ENCODE measurements at regions not wholly inside any gene's neighbourhood (a gene's known extent, or its start where the extent isn't known, plus 50 kb on each side); places are given as distances from the start of the nearest gene placed in this dataset.

- H3K27me3 Mint-ChIP-seq = peaks cover 13% of the 10 kb centered on the region
- H3K4me1 Mint-ChIP-seq (ENCODE audit: low read depth) = peaks cover 13% of the 10 kb centered on the region
- POLR2A ChIA-PET = no interaction called here
- no peak overlapping the region for H3K4me3 Mint-ChIP-seq
- CTCF ChIA-PET = interaction anchor here (0.6 to 2.3 kb wide), 45 partner anchors 8 to 669 kb away, joined by 3 to 62 read pairs (median 4); no protein-coding TSS in a partner anchor
- peak; percentile 99 for TF ChIP-seq CTCF (IDR thresholded peaks at IDR 0.05)
- DNase-seq = peak; percentile 89
- no peaks in the 10 kb centered on the region for H3K36me3 Mint-ChIP-seq (ENCODE audit: low read depth)
- ATAC-seq = peak; percentile 80
- no peaks in the 10 kb centered on the region for H3K9me3 Mint-ChIP-seq
- no peak overlapping the region for H3K27ac Mint-ChIP-seq
- intact Hi-C loops (cut with micrococcal nuclease) = loop anchor here (1.0 to 5.0 kb wide), 2 partner anchors 98 to 235 kb away; no protein-coding TSS in a partner anchor
Measured at GRCh38 chr1:181424786-181425403, 58.4 kb upstream of the CACNA1E start.

- intact Hi-C loops (cut with micrococcal nuclease) = loop anchor here (1.0 kb wide), 1 partner anchor 235 kb away; no protein-coding TSS in a partner anchor
- TF ChIP-seq CTCF (IDR thresholded peaks at IDR 0.05) = no peak
- no peak overlapping the region for H3K4me3 Mint-ChIP-seq
- H3K4me1 Mint-ChIP-seq (ENCODE audit: low read depth) = peaks cover 13% of the 10 kb centered on the region
- POLR2A ChIA-PET = interaction anchor here (0.7 kb wide), 1 partner anchor 109 kb away, joined by 4 read pairs; no protein-coding TSS in a partner anchor
- peaks cover 13% of the 10 kb centered on the region for H3K27me3 Mint-ChIP-seq
- no peak overlapping the region for H3K27ac Mint-ChIP-seq
- H3K36me3 Mint-ChIP-seq (ENCODE audit: low read depth) = no peaks in the 10 kb centered on the region
- ATAC-seq (no peak), DNase-seq (no peak)
- CTCF ChIA-PET = interaction anchor here (0.7 to 2.3 kb wide), 39 partner anchors 9 to 466 kb away, joined by 3 to 62 read pairs (median 4); no protein-coding TSS in a partner anchor
- H3K9me3 Mint-ChIP-seq = no peaks in the 10 kb centered on the region
Measured at GRCh38 chr1:181425566-181425965, 57.8 kb upstream of the CACNA1E start.

- ChIA-PET CTCF (interaction anchor here (3.4 kb wide), 1 partner anchor 240 kb away, joined by 24 read pairs; no protein-coding TSS in a partner anchor), POLR2A (no interaction called here)
- Mint-ChIP-seq H3K4me3 (no peak overlapping the region), H3K9me3 (no peaks in the 10 kb centered on the region), H3K27me3 (peaks cover 18% of the 10 kb centered on the region), H3K27ac (no peak overlapping the region), H3K36me3 (ENCODE audit: low read depth) (no peaks in the 10 kb centered on the region), H3K4me1 (ENCODE audit: low read depth) (peaks cover 6% of the 10 kb centered on the region)
- ATAC-seq = no peak
- DNase-seq = no peak
- intact Hi-C loops (cut with micrococcal nuclease) = no loop called here
- no peak for TF ChIP-seq CTCF (IDR thresholded peaks at IDR 0.05)
Measured at GRCh38 chr1:181429462-181429861, 53.9 kb upstream of the CACNA1E start.

GRCh38 chr1:181430015-181430885, 53.1 kb upstream of the CACNA1E start:
- no peaks in the 10 kb centered on the region for H3K4me1 Mint-ChIP-seq (ENCODE audit: low read depth)
- CTCF ChIA-PET = interaction anchor here (0.8 to 3.4 kb wide), 2 partner anchors 49 to 241 kb away, joined by 4 to 24 read pairs; no protein-coding TSS in a partner anchor
- POLR2A ChIA-PET = interaction anchor here (0.6 kb wide), 1 partner anchor 265 kb away, joined by 6 read pairs; no protein-coding TSS in a partner anchor
- no peaks in the 10 kb centered on the region for H3K9me3 Mint-ChIP-seq
- no peak overlapping the region for H3K4me3 Mint-ChIP-seq
- TF ChIP-seq CTCF (IDR thresholded peaks at IDR 0.05) = no peak
- H3K36me3 Mint-ChIP-seq (ENCODE audit: low read depth) = no peaks in the 10 kb centered on the region
- H3K27ac Mint-ChIP-seq = no peak overlapping the region
- DNase-seq (no peak), ATAC-seq (no peak)
- H3K27me3 Mint-ChIP-seq = peaks cover 19% of the 10 kb centered on the region
- intact Hi-C loops (cut with micrococcal nuclease) = no loop called here

Measured in activated CD8-positive, alpha-beta T cell treated with anti-CD3 and anti-CD28 coated beads for 36 hours (primary cell).